ENCODE measurements at regions not wholly inside any gene's neighbourhood (a gene's known extent, or its start where the extent isn't known, plus 50 kb on each side); places are given as distances from the start of the nearest gene placed in this dataset.
"Not testable (repeated sequence)": the region's sequence is repeated elsewhere in the genome, so short reads cannot be mapped to it uniquely, and the experiment has no call there.

DNA sequence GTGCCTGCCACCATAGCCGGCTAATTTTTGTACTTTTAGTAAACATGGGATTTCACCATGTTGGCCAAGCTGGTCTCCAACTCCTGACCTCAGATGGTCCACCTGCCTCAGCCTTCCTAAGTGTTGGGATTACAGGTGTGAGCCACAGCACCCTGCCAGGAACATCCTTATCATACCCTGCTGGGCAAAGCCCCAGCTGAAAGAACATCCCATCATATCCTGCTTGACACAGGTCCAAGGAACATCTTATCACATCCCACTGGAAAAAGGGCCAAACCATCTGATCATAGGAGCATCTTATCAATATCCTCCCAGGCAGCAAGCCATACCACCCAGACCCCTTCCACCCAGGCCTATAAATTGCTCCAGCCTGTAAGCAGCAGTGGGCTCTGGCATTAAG lies 1109.2 kb upstream of the CDH8 start:
- ATAC-seq, result no peak
- H3K4me1 Mint-ChIP-seq, result no peaks in the 10 kb centered on the region
- H3K27ac Mint-ChIP-seq, result no peak overlapping the region
- no peak overlapping the region for H3K4me3 Mint-ChIP-seq
- H3K9me3 Mint-ChIP-seq, result peaks cover 5 to 14% of the 10 kb centered on the region in 2 donors
- no peak for DNase-seq
- H3K27me3 Mint-ChIP-seq, result no peaks in the 10 kb centered on the region

DNA sequence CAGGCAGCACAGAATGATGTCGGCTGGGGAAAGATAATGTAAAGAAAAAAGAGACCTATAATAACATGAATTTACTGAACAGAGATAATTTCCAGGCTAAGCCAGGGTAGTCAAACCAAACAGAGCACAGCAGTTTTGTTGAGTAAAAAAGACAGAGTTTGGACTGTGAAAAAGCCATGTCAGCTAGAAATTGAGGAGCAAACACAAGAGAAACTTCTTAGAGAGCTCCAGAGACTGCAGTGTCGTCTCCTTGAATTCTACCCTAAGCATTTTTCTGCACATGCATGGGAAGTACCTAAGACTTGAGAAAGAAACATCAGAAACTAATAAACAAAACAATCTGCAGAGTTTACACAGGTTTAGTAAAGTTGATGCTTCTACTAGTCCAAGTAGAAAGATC lies 1098.8 kb upstream of the CDH8 start:
- DNase-seq (no peak), ATAC-seq (no peak)
- no peak overlapping the region for H3K4me3 Mint-ChIP-seq
- peaks cover 15 to 20% of the 10 kb centered on the region in 2 donors for H3K9me3 Mint-ChIP-seq
- no peak overlapping the region for H3K27ac Mint-ChIP-seq
- H3K4me1 Mint-ChIP-seq, result no peaks in the 10 kb centered on the region
- no peaks in the 10 kb centered on the region for H3K27me3 Mint-ChIP-seq

DNA sequence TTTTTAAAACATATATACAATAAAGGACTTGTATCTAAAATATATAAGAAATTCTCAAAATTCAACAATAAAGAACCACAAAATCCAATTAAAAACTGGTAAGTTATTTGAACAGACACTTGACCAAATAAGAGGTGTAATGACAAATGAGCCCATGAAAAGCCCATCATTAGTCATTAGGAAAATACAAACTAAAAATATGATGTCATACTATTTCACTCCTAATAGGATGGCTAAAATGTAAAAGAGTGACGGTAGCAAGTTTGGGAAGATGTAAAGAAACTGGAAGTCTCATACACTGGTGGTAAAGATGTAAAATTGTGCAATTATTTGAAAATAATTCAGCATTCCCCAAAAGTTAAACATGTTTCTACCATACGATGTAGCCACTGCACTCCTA lies 1095.3 kb upstream of the CDH8 start:
- Mint-ChIP-seq H3K4me1 (no peaks in the 10 kb centered on the region), H3K27me3 (no peaks in the 10 kb centered on the region), H3K9me3 (peaks cover 10 to 22% of the 10 kb centered on the region in 2 donors), H3K27ac (no peak overlapping the region), H3K4me3 (no peak overlapping the region)
- no peak for ATAC-seq
- no peak for DNase-seq

DNA sequence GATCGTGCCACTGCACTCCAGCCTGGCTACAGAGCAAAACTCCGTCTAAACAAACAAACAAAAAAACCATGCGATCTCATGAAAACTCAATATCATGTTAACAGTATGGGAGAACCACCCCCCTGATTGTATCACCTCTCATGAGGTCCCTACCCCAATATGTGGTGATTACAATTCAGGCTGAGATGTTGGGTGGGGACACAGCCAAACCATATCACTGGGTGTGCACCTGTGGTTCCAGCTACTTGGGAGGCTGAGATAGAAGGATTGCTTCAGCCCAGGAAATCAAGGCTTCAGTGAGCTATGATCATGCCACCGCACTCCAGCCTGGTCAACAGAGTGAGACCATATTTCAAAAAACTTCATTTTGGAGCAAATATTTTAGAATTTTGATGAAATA lies 1094.7 kb upstream of the CDH8 start:
- H3K27me3 Mint-ChIP-seq, result no peaks in the 10 kb centered on the region
- no peak overlapping the region for H3K27ac Mint-ChIP-seq
- no peak for DNase-seq
- ATAC-seq, result no peak
- peaks cover 14 to 23% of the 10 kb centered on the region in 2 donors for H3K9me3 Mint-ChIP-seq
- no peaks in the 10 kb centered on the region for H3K4me1 Mint-ChIP-seq
- H3K4me3 Mint-ChIP-seq, result no peak overlapping the region

DNA sequence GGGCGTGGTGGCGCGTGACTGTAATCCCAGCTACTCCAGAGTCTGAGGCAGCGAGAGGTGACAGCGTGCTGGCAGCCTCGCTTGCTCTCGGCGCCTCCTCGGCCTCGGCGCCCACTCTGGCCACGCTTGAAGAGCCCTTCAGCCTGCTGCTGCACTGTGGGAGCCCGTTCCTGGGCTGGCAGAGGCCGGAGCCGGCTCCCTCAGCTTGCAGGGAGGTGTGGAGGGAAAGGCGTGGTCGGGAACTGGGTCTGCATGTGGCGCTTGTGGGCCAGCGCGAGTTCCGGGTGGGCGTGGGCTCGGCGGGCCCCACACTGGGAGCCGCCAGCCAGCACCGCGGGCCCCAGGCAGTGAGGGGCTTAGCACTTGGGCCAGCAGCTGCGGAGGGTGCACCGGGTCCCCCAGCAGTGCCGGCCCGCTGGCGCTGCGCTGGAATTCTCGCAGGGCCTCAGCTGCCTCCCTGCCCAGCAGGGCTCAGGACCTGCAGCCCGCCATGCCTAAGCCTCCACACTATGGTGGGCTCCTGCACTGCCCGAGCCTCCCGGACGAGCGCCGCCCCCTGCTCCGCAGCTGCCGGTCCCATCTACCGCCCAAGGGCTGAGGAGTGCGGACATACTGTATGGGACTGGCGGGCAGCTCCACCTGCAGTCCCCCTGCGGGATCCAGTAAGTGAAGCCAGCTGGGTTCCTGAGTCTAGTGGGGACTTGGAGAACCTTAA lies 1093.3 kb upstream of the CDH8 start:
- Mint-ChIP-seq H3K4me1 (no peaks in the 10 kb centered on the region), H3K27ac (no peak overlapping the region), H3K27me3 (no peaks in the 10 kb centered on the region), H3K4me3 (no peak overlapping the region), H3K9me3 (peaks cover 9 to 18% of the 10 kb centered on the region in 2 donors)
- DNase-seq (no peak), ATAC-seq (no peak)

DNA sequence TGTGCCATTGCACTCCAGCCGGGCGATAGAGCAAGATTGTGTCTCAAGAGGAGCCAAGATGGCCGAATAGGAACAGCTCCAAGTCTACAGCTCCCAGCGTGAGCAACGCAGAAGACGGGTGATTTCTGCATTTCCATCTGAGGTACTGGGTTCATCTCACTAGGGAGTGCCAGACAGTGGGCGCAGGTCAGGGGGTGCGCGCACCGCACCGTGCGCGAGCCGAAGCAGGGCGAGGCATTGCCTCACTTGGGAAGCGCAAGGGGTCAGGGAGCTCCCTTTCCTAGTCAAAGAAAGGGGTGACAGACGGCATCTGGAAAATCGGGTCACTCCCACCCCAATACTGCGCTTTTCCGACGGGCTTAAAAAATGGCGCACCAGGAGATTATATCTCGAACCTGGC lies 1083.7 kb upstream of the CDH8 start:
- not testable (repeated sequence) for DNase-seq, H3K4me3 Mint-ChIP-seq, ATAC-seq, H3K27ac Mint-ChIP-seq, H3K4me1 Mint-ChIP-seq, H3K27me3 Mint-ChIP-seq
- peaks cover 20% of the 10 kb centered on the region in 2 donors for H3K9me3 Mint-ChIP-seq

DNA sequence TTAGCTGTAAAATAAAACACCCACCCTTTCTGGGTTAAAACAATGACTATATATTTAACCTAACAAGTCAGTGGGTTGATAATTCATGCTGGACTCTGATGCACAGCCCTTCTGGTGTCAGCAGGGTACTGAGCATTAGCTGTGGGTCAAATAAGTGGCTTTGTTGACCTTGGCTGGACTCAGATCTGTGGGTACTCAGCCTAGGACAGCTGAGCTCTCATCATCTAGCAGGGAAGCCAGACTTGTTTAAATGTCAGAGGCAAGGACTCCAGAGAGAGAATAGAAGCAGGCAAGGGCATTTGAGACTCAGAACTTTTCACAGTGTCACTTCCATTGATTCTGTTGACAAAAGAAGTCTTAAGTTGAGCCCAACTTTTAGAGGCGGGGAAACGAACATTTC lies 1063.8 kb upstream of the CDH8 start:
- Mint-ChIP-seq H3K4me1 (no peaks in the 10 kb centered on the region), H3K4me3 (no peak overlapping the region), H3K27me3 (no peaks in the 10 kb centered on the region), H3K27ac (no peak overlapping the region), H3K9me3 (peaks cover 7 to 20% of the 10 kb centered on the region in 2 donors)
- ATAC-seq (no peak), DNase-seq (no peak)

DNA sequence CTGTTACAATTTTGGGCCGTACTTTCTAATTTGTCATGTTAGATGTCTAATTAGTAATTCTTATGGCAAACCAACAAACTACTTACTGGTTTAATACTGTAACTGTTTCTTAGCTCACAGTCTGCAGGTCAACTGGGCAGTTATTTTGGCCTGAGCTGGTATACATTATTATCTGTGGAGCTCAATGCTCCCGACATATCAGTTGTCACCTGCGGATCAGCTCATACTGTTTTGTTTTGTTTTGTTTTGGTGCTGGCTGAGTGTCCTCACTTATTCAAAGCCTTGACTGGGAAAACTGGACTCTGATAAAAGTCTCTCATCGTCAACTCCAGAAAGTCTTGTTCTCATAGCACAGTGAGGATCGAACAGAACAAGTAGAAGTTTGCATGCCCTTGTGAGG lies 1060.6 kb upstream of the CDH8 start:
- Mint-ChIP-seq H3K9me3 (peaks cover 7 to 20% of the 10 kb centered on the region in 2 donors), H3K4me3 (no peak overlapping the region), H3K27me3 (no peaks in the 10 kb centered on the region), H3K4me1 (no peaks in the 10 kb centered on the region), H3K27ac (no peak overlapping the region)
- no peak for ATAC-seq
- no peak for DNase-seq

GRCh38 chr16:63092736-63093135 lies 1056.5 kb upstream of the CDH8 start:
- H3K27me3 Mint-ChIP-seq, result no peaks in the 10 kb centered on the region
- H3K4me1 Mint-ChIP-seq, result no peaks in the 10 kb centered on the region
- DNase-seq, result no peak
- ATAC-seq, result no peak
- H3K4me3 Mint-ChIP-seq, result no peak overlapping the region
- no peak overlapping the region for H3K27ac Mint-ChIP-seq
- H3K9me3 Mint-ChIP-seq, result peaks cover 7 to 17% of the 10 kb centered on the region in 2 donors

GRCh38 chr16:63082101-63082500 lies 1045.9 kb upstream of the CDH8 start:
- DNase-seq (no peak), ATAC-seq (no peak)
- H3K9me3 Mint-ChIP-seq, result peaks cover 11 to 15% of the 10 kb centered on the region in 2 donors
- H3K27me3 Mint-ChIP-seq, result no peaks in the 10 kb centered on the region
- H3K4me3 Mint-ChIP-seq, result no peak overlapping the region
- H3K27ac Mint-ChIP-seq, result no peak overlapping the region
- no peaks in the 10 kb centered on the region for H3K4me1 Mint-ChIP-seq

GRCh38 chr16:63080746-63081145 lies 1044.5 kb upstream of the CDH8 start:
- no peaks in the 10 kb centered on the region for H3K4me1 Mint-ChIP-seq
- H3K27ac Mint-ChIP-seq, result no peak overlapping the region
- H3K9me3 Mint-ChIP-seq, result peaks cover 13 to 20% of the 10 kb centered on the region in 2 donors
- H3K4me3 Mint-ChIP-seq, result no peak overlapping the region
- DNase-seq (no peak), ATAC-seq (no peak)
- no peaks in the 10 kb centered on the region for H3K27me3 Mint-ChIP-seq

- DNase-seq (no peak), ATAC-seq (no peak)
- Mint-ChIP-seq H3K4me3 (no peak overlapping the region), H3K4me1 (no peaks in the 10 kb centered on the region), H3K9me3 (peaks cover 20 to 37% of the 10 kb centered on the region in 2 donors), H3K27ac (no peak overlapping the region), H3K27me3 (no peaks in the 10 kb centered on the region)
Measured at GRCh38 chr16:63069047-63069446, 1032.8 kb upstream of the CDH8 start.

GRCh38 chr16:63067141-63067540 lies 1030.9 kb upstream of the CDH8 start:
- ATAC-seq (no peak), DNase-seq (no peak)
- Mint-ChIP-seq H3K4me3 (no peak overlapping the region), H3K27me3 (no peaks in the 10 kb centered on the region), H3K9me3 (peaks cover 20 to 39% of the 10 kb centered on the region in 2 donors), H3K27ac (no peak overlapping the region), H3K4me1 (no peaks in the 10 kb centered on the region)

GRCh38 chr16:63066552-63066951 lies 1030.3 kb upstream of the CDH8 start:
- H3K4me3 Mint-ChIP-seq, result no peak overlapping the region
- no peak for ATAC-seq

GRCh38 chr16:63061319-63061718 lies 1025.1 kb upstream of the CDH8 start:
- Mint-ChIP-seq H3K27me3 (no peaks in the 10 kb centered on the region), H3K27ac (no peak overlapping the region), H3K9me3 (peaks cover 22 to 33% of the 10 kb centered on the region in 2 donors), H3K4me3 (no peak overlapping the region), H3K4me1 (no peaks in the 10 kb centered on the region)
- ATAC-seq (no peak), DNase-seq (no peak)

More at GRCh38 chr16:63066552-63066951, 1030.3 kb upstream of the CDH8 start:
- Mint-ChIP-seq H3K27ac (no peak overlapping the region), H3K9me3 (peaks cover 19 to 39% of the 10 kb centered on the region in 2 donors), H3K27me3 (no peaks in the 10 kb centered on the region), H3K4me1 (no peaks in the 10 kb centered on the region)
- no peak for DNase-seq

DNA sequence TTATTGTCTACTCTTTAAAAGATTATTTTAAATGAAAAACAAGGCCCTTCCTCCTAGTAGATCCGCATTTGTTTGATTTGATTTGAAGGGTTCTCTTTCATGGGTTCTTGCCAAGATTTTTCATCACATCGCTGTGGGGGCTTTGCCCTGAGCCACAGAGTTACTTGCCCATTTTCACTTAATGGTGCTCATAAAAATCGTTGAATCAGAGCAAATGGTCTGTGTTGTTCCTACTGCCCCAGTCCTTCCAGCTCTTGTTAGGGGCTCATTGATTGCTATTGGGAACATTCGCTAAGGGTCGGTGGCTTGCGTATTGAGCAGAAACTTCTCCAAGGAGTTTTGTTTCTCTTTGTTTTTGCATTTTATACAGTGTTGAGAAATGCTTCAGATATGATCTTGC lies 1023.4 kb upstream of the CDH8 start:
- H3K27me3 Mint-ChIP-seq, result no peaks in the 10 kb centered on the region
- DNase-seq (no peak), ATAC-seq (no peak)
- H3K9me3 Mint-ChIP-seq, result peaks cover 18 to 26% of the 10 kb centered on the region in 2 donors
- no peak overlapping the region for H3K4me3 Mint-ChIP-seq
- no peak overlapping the region for H3K27ac Mint-ChIP-seq
- H3K4me1 Mint-ChIP-seq, result no peaks in the 10 kb centered on the region

DNA sequence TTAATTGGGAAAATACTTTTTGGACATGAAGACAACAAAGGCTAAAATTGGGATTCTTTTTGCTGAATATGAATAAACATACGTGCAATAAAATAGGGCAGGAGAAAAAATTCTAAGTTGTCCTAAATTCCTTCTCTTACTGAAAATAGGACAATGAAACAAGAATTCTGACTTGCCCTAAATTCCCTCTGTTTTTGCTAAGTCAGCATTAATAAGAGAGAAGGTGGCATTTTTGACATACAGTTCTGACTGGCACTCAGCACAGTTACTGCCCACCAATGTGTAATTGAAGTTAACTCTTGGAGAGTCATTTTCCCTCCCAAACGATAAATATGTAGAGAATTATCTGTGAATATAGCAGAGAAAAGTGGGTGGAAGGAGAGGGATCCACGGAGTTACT lies 1021.1 kb upstream of the CDH8 start:
- Mint-ChIP-seq H3K27me3 (no peaks in the 10 kb centered on the region), H3K27ac (no peak overlapping the region)
- no peak for ATAC-seq

More for the DNA sequence above, 1021.1 kb upstream of the CDH8 start:
- H3K4me1 Mint-ChIP-seq, result no peaks in the 10 kb centered on the region
- DNase-seq, result no peak
- H3K9me3 Mint-ChIP-seq, result peaks cover 21 to 23% of the 10 kb centered on the region in 2 donors
- H3K4me3 Mint-ChIP-seq, result no peak overlapping the region

Data from stimulated activated naive CD8-positive, alpha-beta T cell treated with anti-CD3 and anti-CD28 coated beads, Interleukin-15, amount 100 ng/mL, for 72 hours (primary cell).